ENCODE measurements at regions not wholly inside any gene's neighbourhood (a gene's known extent, or its start where the extent isn't known, plus 50 kb on each side); places are given as distances from the start of the nearest gene placed in this dataset.

GRCh38 chr5:8826508-8826907, 719.4 kb downstream of the SEMA5A start:
- no peak for TF ChIP-seq POLR2A (IDR thresholded peaks at IDR 0.05)
- TF ChIP-seq CTCF (IDR thresholded peaks at IDR 0.05): no peak
